ENCODE measurements at regions not wholly inside any gene's neighbourhood (a gene's known extent, or its start where the extent isn't known, plus 50 kb on each side); places are given as distances from the start of the nearest gene placed in this dataset.

- DNase-seq = no peak
- no peaks in the 10 kb centered on the region for H3K36me3 ChIP-seq
- no peak for TF ChIP-seq CTCF (IDR thresholded peaks at IDR 0.05; ENCODE audit: low read depth, low read length)
- no peaks in the 10 kb centered on the region for H3K27me3 ChIP-seq (ENCODE audit: insufficient read depth, low read depth, severe bottlenecking)
- no peak overlapping the region for H3K27ac ChIP-seq
- no peaks in the 10 kb centered on the region for H3K9me3 ChIP-seq (ENCODE audit: severe bottlenecking)
- no peak overlapping the region for H3K4me3 ChIP-seq (ENCODE audit: low read depth, low read length)
Measured at GRCh38 chr6:113558431-113558830, 298.7 kb upstream of the MARCKS start.

DNA sequence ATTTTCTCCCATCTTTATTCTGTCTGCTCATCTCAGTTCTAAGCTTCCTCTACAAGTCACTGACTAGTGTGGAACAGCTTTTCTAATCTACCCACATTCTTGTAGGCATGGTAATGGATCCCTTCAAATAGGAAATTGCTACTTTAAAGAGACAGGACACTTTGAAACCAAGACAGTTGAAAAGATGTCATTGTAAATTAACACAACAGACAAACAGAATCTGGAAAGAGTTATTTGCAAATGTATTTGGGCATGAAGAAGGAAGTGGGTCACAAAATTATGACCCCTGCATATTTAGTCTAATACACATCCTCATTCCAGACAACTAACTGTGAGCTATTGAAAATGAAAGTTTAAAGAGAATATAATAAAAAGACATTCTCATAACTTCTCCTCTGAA lies 298.2 kb upstream of the MARCKS start:
- no peaks in the 10 kb centered on the region for H3K9me3 ChIP-seq (ENCODE audit: severe bottlenecking)
- no peaks in the 10 kb centered on the region for H3K36me3 ChIP-seq
- no peak overlapping the region for H3K27ac ChIP-seq
- DNase-seq = no peak
- no peak for TF ChIP-seq CTCF (IDR thresholded peaks at IDR 0.05; ENCODE audit: low read depth, low read length)
- no peaks in the 10 kb centered on the region for H3K27me3 ChIP-seq (ENCODE audit: insufficient read depth, low read depth, severe bottlenecking)
- no peak overlapping the region for H3K4me3 ChIP-seq (ENCODE audit: low read depth, low read length)

DNA sequence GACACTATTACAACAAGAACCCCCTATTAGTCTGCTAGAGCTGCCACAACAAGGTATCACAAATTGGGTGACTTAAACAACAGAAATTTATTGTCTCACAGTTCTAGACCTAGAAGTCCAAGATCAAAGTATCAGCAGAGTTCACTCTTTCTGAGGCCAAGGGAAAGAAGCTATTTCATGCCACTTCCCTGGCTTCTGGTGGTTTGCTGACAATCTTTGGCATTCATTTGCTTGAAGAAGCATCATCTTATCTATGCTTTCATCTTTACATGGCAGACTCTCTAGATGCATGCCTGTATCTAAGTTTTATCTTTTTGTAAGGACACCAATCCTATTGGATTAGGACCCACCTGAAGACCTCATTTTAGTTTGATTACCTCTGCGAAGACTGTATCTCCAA lies 296.8 kb upstream of the MARCKS start:
- no peak for DNase-seq
- Histone ChIP-seq H3K27me3 (ENCODE audit: insufficient read depth, low read depth, severe bottlenecking) (no peaks in the 10 kb centered on the region), H3K9me3 (ENCODE audit: severe bottlenecking) (no peaks in the 10 kb centered on the region), H3K36me3 (no peaks in the 10 kb centered on the region), H3K27ac (no peak overlapping the region), H3K4me3 (ENCODE audit: low read depth, low read length) (no peak overlapping the region)
- no peak for TF ChIP-seq CTCF (IDR thresholded peaks at IDR 0.05; ENCODE audit: low read depth, low read length)

DNA sequence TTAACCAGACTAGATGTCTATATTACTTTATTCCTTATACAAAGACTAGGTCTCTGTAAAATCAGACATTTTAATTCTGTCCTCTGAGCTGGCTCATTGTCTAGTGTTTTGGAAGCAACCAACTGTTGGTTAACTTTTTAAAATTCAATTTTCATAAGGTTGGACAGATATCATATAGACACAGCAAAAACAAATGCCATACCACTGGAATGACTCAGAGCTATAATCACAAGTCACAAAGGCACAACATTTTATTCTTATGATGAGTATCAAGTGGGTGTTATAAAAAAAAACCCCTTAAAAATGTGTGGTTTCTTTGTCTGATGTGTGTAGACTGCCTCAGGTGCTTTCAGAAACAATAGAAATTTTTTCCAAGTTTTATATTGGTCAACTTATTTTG lies 296.2 kb upstream of the MARCKS start:
- Histone ChIP-seq H3K4me3 (ENCODE audit: low read depth, low read length) (no peak overlapping the region), H3K36me3 (no peaks in the 10 kb centered on the region), H3K27me3 (ENCODE audit: insufficient read depth, low read depth, severe bottlenecking) (no peaks in the 10 kb centered on the region), H3K9me3 (ENCODE audit: severe bottlenecking) (no peaks in the 10 kb centered on the region), H3K27ac (no peak overlapping the region)
- no peak for DNase-seq
- no peak for TF ChIP-seq CTCF (IDR thresholded peaks at IDR 0.05; ENCODE audit: low read depth, low read length)

GRCh38 chr6:113562248-113562647 lies 294.9 kb upstream of the MARCKS start:
- no peak for DNase-seq
- TF ChIP-seq CTCF (IDR thresholded peaks at IDR 0.05; ENCODE audit: low read depth, low read length) = no peak
- Histone ChIP-seq H3K27me3 (ENCODE audit: insufficient read depth, low read depth, severe bottlenecking) (no peaks in the 10 kb centered on the region), H3K36me3 (no peaks in the 10 kb centered on the region), H3K27ac (no peak overlapping the region), H3K4me3 (ENCODE audit: low read depth, low read length) (no peak overlapping the region), H3K9me3 (ENCODE audit: severe bottlenecking) (no peaks in the 10 kb centered on the region)

DNA sequence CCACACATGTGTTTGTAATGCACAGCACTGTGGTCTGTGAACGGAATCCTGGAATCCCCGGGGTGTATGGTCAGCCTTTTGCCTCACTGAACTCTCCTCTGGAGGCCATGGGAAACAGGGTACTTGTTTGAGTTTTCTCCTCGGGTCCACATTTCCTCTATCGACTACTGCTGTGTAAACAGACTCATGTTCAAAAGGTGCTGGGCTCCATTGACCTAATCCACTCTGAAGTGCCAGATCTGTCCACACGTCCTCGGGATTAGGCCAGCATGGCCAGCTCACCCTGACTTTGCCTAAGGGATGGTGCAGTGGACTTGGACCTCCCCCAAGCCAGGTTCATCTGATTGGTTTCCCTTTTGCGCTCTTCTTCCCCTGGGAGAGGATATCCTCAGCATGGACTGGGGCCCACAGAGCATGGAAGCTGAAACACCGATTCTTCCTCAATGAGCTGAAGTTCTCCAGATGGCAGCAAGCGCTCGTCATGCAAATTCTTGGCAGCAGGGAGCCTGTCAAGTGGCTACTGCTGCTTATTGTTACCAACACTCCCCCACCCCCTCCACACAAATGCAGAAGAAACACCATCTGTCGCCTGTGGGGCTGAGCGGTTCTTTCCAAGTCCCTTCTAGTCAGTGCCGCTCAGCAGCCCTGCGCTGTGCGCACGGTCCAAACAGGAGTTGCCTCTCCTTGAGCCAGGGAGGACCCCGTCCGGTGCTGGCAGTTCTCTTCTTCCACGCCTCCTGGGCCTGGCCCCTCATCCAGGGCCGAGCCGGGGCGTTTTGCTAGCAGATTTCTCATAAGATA lies 292.6 kb upstream of the MARCKS start:
- Histone ChIP-seq H3K27ac (peak overlapping the region; percentile 88), H3K9me3 (ENCODE audit: severe bottlenecking) (no peaks in the 10 kb centered on the region), H3K36me3 (no peaks in the 10 kb centered on the region), H3K4me3 (ENCODE audit: low read depth, low read length) (peak overlapping the region; percentile 55), H3K27me3 (ENCODE audit: insufficient read depth, low read depth, severe bottlenecking) (no peaks in the 10 kb centered on the region)
- TF ChIP-seq CTCF (IDR thresholded peaks at IDR 0.05; ENCODE audit: low read depth, low read length) = peak; percentile 11; the same call in 1 of the 2 replicates
- peak; percentile 97 for DNase-seq

Measured in WERI-Rb-1 (cell line).